SH-SY5Y (cell line): ENCODE measurements at regions not wholly inside any gene's neighbourhood (a gene's known extent, or its start where the extent isn't known, plus 50 kb on each side); places are given as distances from the start of the nearest gene placed in this dataset.

Experiments used
- GATA2 ChIP-seq: IDR thresholded peaks from 2 replicates; pipeline ENCODE4 v1.6.1; 2011; ENCODE audit warnings: mild to moderate bottlenecking, low read depth, low read length
- GATA3 ChIP-seq: IDR thresholded peaks from 2 replicates; pipeline ENCODE4 v1.6.1; 2011; ENCODE audit warnings: low read depth, mild to moderate bottlenecking, low read length, moderate library complexity

DNA sequence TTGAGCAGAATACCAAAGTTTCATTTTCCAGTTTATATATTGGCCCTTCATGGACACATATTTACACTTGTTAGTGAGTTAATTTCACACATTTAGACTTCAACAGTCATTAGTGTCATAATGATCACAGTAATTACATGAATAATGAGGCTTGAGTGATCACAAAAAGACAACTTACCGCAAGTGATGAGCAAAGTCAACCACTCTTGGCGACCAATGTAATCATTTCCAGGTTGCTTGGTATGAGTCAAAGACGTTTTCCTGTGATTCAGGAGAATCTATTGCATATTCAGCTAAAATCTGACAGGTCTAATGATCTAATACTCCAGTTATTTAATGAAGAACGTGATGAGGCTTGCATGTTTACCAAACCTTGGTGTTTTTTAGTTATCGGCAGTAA is 407.9 kb upstream of the TENM3 start:
- TF ChIP-seq GATA2: no peak
- no peak for TF ChIP-seq GATA3
